Choroid plexus epithelial cell (primary cell): ENCODE measurements at regions not wholly inside any gene's neighbourhood (a gene's known extent, or its start where the extent isn't known, plus 50 kb on each side); places are given as distances from the start of the nearest gene placed in this dataset.
"Not testable (repeated sequence)": the region's sequence is repeated elsewhere in the genome, so short reads cannot be mapped to it uniquely, and the experiment has no call there.

Experiments
- DNase-seq: peaks from one replicate; pipeline ENCODE4 v3.0.0-alpha.2; 2010; ENCODE audit warnings: low read depth
- H3K4me3 ChIP-seq: 2 replicates; pipeline ENCODE4 v1.5.1; 2011; ENCODE audit warnings: low read depth, mild to moderate bottlenecking, control low read depth, low read length, moderate library complexity
- TF ChIP-seq, protein P1 (sequence below): conservative IDR thresholded peaks from 2 replicates; pipeline ENCODE4 v1.5.1; 2011; ENCODE audit warnings: low read depth, mild to moderate bottlenecking, control low read depth, inconsistent platforms, low read length, moderate library complexity

- no peak for DNase-seq
- no peak overlapping the region for H3K4me3 ChIP-seq
- TF ChIP-seq, protein P1, sequence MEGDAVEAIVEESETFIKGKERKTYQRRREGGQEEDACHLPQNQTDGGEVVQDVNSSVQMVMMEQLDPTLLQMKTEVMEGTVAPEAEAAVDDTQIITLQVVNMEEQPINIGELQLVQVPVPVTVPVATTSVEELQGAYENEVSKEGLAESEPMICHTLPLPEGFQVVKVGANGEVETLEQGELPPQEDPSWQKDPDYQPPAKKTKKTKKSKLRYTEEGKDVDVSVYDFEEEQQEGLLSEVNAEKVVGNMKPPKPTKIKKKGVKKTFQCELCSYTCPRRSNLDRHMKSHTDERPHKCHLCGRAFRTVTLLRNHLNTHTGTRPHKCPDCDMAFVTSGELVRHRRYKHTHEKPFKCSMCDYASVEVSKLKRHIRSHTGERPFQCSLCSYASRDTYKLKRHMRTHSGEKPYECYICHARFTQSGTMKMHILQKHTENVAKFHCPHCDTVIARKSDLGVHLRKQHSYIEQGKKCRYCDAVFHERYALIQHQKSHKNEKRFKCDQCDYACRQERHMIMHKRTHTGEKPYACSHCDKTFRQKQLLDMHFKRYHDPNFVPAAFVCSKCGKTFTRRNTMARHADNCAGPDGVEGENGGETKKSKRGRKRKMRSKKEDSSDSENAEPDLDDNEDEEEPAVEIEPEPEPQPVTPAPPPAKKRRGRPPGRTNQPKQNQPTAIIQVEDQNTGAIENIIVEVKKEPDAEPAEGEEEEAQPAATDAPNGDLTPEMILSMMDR = no peak
Measured at GRCh38 chr4:186982160-186982559, 258.5 kb upstream of the FAT1 start.

DNA sequence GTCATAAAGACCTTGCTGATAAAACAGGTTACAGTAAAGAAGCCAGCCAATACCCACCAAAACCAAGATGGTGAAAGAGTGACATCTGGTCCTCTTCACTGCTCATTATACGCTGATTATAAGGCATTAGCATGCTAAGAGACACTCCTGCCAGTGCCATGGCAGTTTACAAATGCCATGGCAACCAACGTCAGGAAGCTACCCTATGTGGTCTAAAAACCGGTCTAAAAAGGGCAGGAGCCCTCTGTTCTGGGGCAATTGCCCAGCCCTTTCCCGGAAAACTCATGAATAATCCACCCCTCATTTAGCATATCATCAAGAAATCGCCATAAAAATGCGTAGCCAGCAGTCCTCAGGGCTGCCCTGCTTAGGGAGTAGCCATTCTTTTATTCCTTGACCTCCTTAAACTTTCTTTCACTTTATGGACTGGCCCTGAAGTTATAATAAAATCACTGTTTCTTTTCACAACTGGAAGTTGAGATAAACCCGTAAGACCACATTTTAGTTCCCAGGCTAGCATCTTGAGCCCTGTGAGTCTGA, 260.5 kb upstream of the FAT1 start:
- TF ChIP-seq, protein P1 = no peak
- no peak for DNase-seq
- no peak overlapping the region for H3K4me3 ChIP-seq

GRCh38 chr4:186999686-187000085, 276.0 kb upstream of the FAT1 start:
- TF ChIP-seq, protein P1 = no peak
- no peak for DNase-seq
- no peak overlapping the region for H3K4me3 ChIP-seq

DNA sequence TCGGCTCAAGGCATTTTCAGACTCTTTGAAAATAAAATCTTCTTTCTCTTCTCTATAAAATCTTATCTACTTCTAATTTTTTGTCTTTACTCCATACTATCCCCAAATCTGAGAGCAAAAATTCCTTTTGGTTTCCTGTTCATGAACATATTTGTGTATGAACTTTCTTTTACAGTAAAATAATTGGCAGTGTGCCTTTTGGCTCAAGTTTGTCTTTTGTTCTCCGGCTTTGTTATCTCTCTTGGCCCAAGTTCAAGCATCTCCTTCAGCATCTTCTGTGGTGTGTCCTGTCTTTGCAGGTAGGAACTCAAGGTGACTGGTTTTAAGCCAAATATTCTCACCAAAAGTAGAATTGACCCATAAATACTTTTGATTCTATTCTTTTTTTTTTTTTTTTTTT, 276.6 kb upstream of the FAT1 start:
- H3K4me3 ChIP-seq = no peak overlapping the region
- DNase-seq = no peak
- TF ChIP-seq, protein P1 = no peak

DNA sequence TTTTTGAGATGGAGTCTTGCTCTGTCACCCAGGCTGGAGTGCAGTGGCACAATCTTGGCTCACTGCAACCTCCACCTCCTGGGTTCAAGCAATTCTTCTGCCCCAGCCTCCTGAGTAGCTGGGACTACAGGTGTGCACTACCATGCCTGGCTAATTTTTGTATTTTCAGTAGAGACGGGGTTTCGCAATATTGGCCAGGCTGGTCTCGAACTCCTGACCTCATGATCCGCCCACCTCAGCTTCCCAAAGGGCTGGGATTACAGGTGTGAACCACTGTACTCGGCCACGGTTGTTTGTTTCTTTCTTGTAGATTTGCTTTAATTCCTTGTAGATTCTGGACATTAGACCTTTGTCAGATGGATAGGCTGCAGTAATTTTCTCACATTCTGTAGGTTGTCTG, 278.5 kb upstream of the FAT1 start:
- not testable (repeated sequence) for H3K4me3 ChIP-seq, DNase-seq

DNA sequence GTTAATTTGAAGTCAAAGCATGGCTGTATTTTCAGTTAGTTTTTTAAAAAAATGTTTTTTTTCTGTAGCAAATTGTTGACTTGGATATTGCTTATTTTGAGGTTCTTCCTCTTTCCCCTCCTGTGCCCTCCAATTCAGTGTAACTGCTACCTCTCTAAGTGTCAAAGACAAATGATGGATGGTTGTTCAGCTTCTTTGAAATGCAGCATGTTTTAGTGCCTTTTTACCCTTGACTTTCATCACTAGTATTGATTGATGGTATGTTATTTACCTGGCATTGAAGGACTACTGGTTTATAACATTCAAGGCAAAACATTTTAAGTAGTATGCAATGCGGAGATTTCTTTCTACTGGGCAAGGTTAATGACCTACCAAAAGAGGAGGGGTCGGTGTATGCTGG, 281.0 kb upstream of the FAT1 start:
- no peak for DNase-seq
- no peak overlapping the region for H3K4me3 ChIP-seq
- TF ChIP-seq, protein P1 = no peak

DNA sequence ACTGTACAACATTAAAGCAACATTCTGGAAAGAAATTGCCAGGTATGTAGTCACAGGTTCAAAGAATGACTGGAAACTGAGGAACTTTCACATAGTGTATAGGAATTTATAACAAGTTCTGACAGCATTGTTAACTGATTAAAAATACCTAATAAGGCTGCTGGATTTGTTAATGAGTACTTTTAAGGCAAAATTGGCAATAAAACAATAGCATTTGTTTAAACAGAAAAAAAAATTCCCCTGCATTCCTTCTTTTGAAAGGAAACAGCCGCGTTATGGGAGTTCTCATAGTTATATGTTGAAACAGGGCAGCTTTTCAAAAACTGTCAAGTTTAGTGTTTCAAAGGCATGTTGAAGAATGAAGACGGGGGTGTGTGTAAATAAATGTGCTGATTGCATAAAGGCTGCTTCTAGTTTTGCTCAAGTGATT, 282.5 kb upstream of the FAT1 start:
- peak; percentile 78 for DNase-seq
- no peak overlapping the region for H3K4me3 ChIP-seq
- TF ChIP-seq, protein P1 = no peak

- DNase-seq = no peak
- TF ChIP-seq, protein P1 = no peak
- no peak overlapping the region for H3K4me3 ChIP-seq
Measured at GRCh38 chr4:187010052-187010451, 286.4 kb upstream of the FAT1 start.
